ENCODE measurements at regions not wholly inside any gene's neighbourhood (a gene's known extent, or its start where the extent isn't known, plus 50 kb on each side); places are given as distances from the start of the nearest gene placed in this dataset.

GRCh38 chrX:10819973-10820372 lies 199.6 kb upstream of the MID1 start:
- H3K27me3 ChIP-seq (replicated peaks; ENCODE audit: insufficient read depth) = no peaks in the 10 kb centered on the region
- no peaks in the 10 kb centered on the region for H3K9me3 ChIP-seq
- ATAC-seq (ENCODE audit: insufficient number of reproducible peaks, low FRiP score, low read depth) (no peak), DNase-seq (ENCODE audit: low spot score) (no peak)
- no peak overlapping the region for H3K4me3 ChIP-seq
- TF ChIP-seq, protein P1, sequence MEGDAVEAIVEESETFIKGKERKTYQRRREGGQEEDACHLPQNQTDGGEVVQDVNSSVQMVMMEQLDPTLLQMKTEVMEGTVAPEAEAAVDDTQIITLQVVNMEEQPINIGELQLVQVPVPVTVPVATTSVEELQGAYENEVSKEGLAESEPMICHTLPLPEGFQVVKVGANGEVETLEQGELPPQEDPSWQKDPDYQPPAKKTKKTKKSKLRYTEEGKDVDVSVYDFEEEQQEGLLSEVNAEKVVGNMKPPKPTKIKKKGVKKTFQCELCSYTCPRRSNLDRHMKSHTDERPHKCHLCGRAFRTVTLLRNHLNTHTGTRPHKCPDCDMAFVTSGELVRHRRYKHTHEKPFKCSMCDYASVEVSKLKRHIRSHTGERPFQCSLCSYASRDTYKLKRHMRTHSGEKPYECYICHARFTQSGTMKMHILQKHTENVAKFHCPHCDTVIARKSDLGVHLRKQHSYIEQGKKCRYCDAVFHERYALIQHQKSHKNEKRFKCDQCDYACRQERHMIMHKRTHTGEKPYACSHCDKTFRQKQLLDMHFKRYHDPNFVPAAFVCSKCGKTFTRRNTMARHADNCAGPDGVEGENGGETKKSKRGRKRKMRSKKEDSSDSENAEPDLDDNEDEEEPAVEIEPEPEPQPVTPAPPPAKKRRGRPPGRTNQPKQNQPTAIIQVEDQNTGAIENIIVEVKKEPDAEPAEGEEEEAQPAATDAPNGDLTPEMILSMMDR (IDR thresholded peaks at IDR 0.05) = no peak
- no peaks in the 10 kb centered on the region for H3K36me3 ChIP-seq
- H3K27ac ChIP-seq = no peak overlapping the region
- H3K4me1 ChIP-seq (ENCODE audit: control insufficient read depth in 1 of 2, low read depth in 2 of 2) = peaks cover 0 to 4% of the 10 kb centered on the region in 2 donors

- no peaks in the 10 kb centered on the region for H3K9me3 ChIP-seq
- no peak overlapping the region for H3K27ac ChIP-seq
- no peaks in the 10 kb centered on the region for H3K36me3 ChIP-seq
- TF ChIP-seq, protein P1 (IDR thresholded peaks at IDR 0.05) = no peak
- no peaks in the 10 kb centered on the region for H3K27me3 ChIP-seq (replicated peaks; ENCODE audit: insufficient read depth)
- DNase-seq (ENCODE audit: low spot score) (no peak), ATAC-seq (ENCODE audit: insufficient number of reproducible peaks, low FRiP score, low read depth) (no peak)
- peak overlapping the region; percentile 21 for H3K4me3 ChIP-seq
- H3K4me1 ChIP-seq (ENCODE audit: control insufficient read depth in 1 of 2, low read depth in 2 of 2) = peaks cover 0 to 4% of the 10 kb centered on the region in 2 donors
Observed at GRCh38 chrX:10821293-10821692, 200.9 kb upstream of the MID1 start.

GRCh38 chrX:10828036-10828435 lies 207.7 kb upstream of the MID1 start:
- peaks cover 0 to 6% of the 10 kb centered on the region in 2 donors for H3K4me1 ChIP-seq (ENCODE audit: control insufficient read depth in 1 of 2, low read depth in 2 of 2)
- TF ChIP-seq, protein P1 (IDR thresholded peaks at IDR 0.05) = no peak
- H3K27ac ChIP-seq = no peak overlapping the region
- H3K36me3 ChIP-seq = no peaks in the 10 kb centered on the region
- no peaks in the 10 kb centered on the region for H3K9me3 ChIP-seq
- ATAC-seq (ENCODE audit: insufficient number of reproducible peaks, low FRiP score, low read depth) = no peak
- DNase-seq (ENCODE audit: low spot score) = no peak
- H3K4me3 ChIP-seq = no peak overlapping the region
- no peaks in the 10 kb centered on the region for H3K27me3 ChIP-seq (replicated peaks; ENCODE audit: insufficient read depth)

- Histone ChIP-seq H3K4me3 (no peak overlapping the region), H3K27ac (no peak overlapping the region), H3K9me3 (no peaks in the 10 kb centered on the region), H3K27me3 (replicated peaks; ENCODE audit: insufficient read depth) (no peaks in the 10 kb centered on the region), H3K4me1 (ENCODE audit: control insufficient read depth in 1 of 2, low read depth in 2 of 2) (peaks cover 0 to 6% of the 10 kb centered on the region in 2 donors), H3K36me3 (no peaks in the 10 kb centered on the region)
- DNase-seq (ENCODE audit: low spot score) (no peak), ATAC-seq (ENCODE audit: insufficient number of reproducible peaks, low FRiP score, low read depth) (no peak)
- TF ChIP-seq, protein P1 (IDR thresholded peaks at IDR 0.05) = no peak
Observed at GRCh38 chrX:10828640-10829039, 208.3 kb upstream of the MID1 start.

DNA sequence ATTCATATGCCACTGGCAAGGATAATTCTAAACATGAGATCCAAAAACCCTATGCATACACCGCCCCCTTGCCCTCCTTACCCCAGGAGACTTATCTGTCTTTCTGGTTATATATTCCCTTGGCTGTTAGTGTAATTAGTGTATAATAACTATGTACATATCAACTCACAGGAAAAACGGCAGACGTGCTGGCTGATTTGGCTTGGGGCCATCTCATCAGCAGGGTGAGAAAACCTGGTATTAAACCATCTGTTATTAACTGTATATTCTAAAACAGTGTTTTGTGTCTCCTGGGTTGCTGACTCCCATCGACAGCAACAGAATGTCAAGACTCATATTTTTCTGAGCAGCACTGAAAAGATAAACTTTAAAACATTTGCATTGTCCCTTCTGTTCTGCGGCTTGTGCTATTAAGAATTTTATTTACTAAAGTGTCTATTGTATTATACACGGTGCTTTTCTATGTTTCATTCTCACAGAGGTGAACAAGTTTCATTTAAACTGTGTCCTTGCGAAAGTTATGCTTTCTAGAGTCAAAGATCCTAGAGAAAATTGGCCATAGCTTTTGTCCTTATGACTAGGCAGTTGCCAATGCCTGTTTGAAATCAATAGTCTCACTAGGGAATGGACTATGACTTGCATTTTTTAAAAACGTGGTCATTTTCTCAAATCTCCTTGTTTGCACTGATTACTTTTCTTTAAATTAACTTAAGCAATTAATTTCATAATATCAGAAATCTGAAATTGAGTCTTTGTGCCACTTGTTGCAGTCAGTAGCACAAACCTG lies 211.5 kb upstream of the MID1 start:
- Histone ChIP-seq H3K27me3 (replicated peaks; ENCODE audit: insufficient read depth) (no peaks in the 10 kb centered on the region), H3K9me3 (no peaks in the 10 kb centered on the region), H3K27ac (peak overlapping the region; percentile 28 to 69), H3K4me3 (peak overlapping the region; percentile 68), H3K4me1 (ENCODE audit: control insufficient read depth in 1 of 2, low read depth in 2 of 2) (peaks cover 0 to 13% of the 10 kb centered on the region in 2 donors), H3K36me3 (no peaks in the 10 kb centered on the region)
- TF ChIP-seq, protein P1 (IDR thresholded peaks at IDR 0.05) = no peak
- ATAC-seq (ENCODE audit: insufficient number of reproducible peaks, low FRiP score, low read depth) = no peak
- no peak for DNase-seq (ENCODE audit: low spot score)
